Neural cell (in vitro differentiated cells): ENCODE measurements at regions not wholly inside any gene's neighbourhood (a gene's known extent, or its start where the extent isn't known, plus 50 kb on each side); places are given as distances from the start of the nearest gene placed in this dataset.

Experiments used
- CTCF ChIP-seq: fragments of 450-650 bp; IDR thresholded peaks from 2 replicates; pipeline ENCODE4 v1.5.1; 2014; ENCODE audit warnings: antibody characterized with exemption, mild to moderate bottlenecking, moderate library complexity; ENCODE audit not compliant: poor library complexity, severe bottlenecking
- EP300 ChIP-seq: fragments of 450-650 bp; conservative IDR thresholded peaks from 2 replicates; pipeline ENCODE4 v1.6.1; 2014; ENCODE audit warnings: antibody characterized with exemption, mild to moderate bottlenecking, moderate library complexity; ENCODE audit not compliant: poor library complexity, severe bottlenecking
- EZH2 ChIP-seq: fragments of 200-600, 300-800 bp; shearing (Covaris generic), sonication (generic); IDR thresholded peaks from 2 replicates; pipeline ENCODE4 v1.6.1; 2014; ENCODE audit warnings: antibody characterized with exemption, low read length, borderline replicate concordance, mild to moderate bottlenecking; ENCODE audit not compliant: insufficient read depth, poor library complexity, severe bottlenecking
- MXI1 ChIP-seq: fragments of 450-650 bp; conservative IDR thresholded peaks from 2 replicates; pipeline ENCODE4 v1.6.1; 2014; ENCODE audit warnings: antibody characterized with exemption, mild to moderate bottlenecking; ENCODE audit not compliant: poor library complexity, severe bottlenecking
- POLR2AphosphoS5 ChIP-seq: IDR thresholded peaks from 2 replicates; pipeline ENCODE4 v1.6.1; 2012
- RAD21 ChIP-seq: fragments of 450-650 bp; conservative IDR thresholded peaks from 2 replicates; pipeline ENCODE4 v1.6.1; 2014; ENCODE audit warnings: antibody characterized with exemption, mild to moderate bottlenecking, moderate library complexity
- REST ChIP-seq: IDR thresholded peaks from 2 replicates; pipeline ENCODE4 v1.6.1; 2012; ENCODE audit warnings: borderline replicate concordance

- TF ChIP-seq POLR2AphosphoS5: no peak
- no peak for TF ChIP-seq RAD21
- TF ChIP-seq REST: no peak
- TF ChIP-seq CTCF: no peak
- no peak for TF ChIP-seq EZH2
- no peak for TF ChIP-seq EP300
- TF ChIP-seq MXI1: no peak
Measured at GRCh38 chr1:223029985-223030769, 112.9 kb downstream of the TLR5 start.
